Panc1 (cell line): ENCODE measurements at regions not wholly inside any gene's neighbourhood (a gene's known extent, or its start where the extent isn't known, plus 50 kb on each side); places are given as distances from the start of the nearest gene placed in this dataset.

Source experiments
- ATAC-seq: fragments of 200-7000 bp; cut with Tn5 transposase; 2 replicates; pipeline ENCODE4 v1.9.1; 2020; ENCODE audit warnings: mild to moderate bottlenecking, moderate library complexity
- BruUV-seq: library from RNA; stranded (reverse); fragments of 400-500 nt; replicated peaks from 2 replicates; lab custom pipeline; 2021; lab: Mats Ljungman, UMichigan
- CTCF ChIA-PET: fragments of 300-600 bp; sonication (Branson Sonifier 250); formaldehyde crosslinking; loops from one replicate; lab custom pipeline; 2022; ENCODE audit warnings: antibody characterized with exemption; lab: Charles Lee
- POLR2A ChIA-PET: fragments of 300-600 bp; sonication (Branson Sonifier 250); formaldehyde crosslinking; loops from one replicate; lab custom pipeline; 2022; ENCODE audit warnings: antibody characterized with exemption; lab: Charles Lee
- DNase-seq: peaks from one replicate; pipeline ENCODE4 v3.0.0-alpha.2; 2010; ENCODE audit warnings: low read depth, low spot score
- H3K27ac ChIP-seq: 2 replicates; pipeline ENCODE4 v1.5.1; 2011; ENCODE audit warnings: mild to moderate bottlenecking, low read length, inconsistent platforms
- H3K27me3 ChIP-seq: fragments of 200-500 bp; sonication (Bioruptor generic); 2 replicates; pipeline ENCODE4 v1.6.0; 2014; ENCODE audit warnings: low read length, inconsistent platforms; ENCODE audit not compliant: control insufficient read depth, insufficient read depth
- H3K36me3 ChIP-seq: fragments of 200-500 bp; sonication (Bioruptor generic); 2 replicates; pipeline ENCODE4 v1.5.1; 2014; ENCODE audit warnings: inconsistent platforms, mild to moderate bottlenecking, low read length, moderate library complexity; ENCODE audit not compliant: control insufficient read depth, insufficient read depth
- H3K4me1 ChIP-seq: 2 replicates; pipeline ENCODE4 v1.5.1; 2011; ENCODE audit warnings: inconsistent platforms, mild to moderate bottlenecking, low read length, moderate library complexity; ENCODE audit not compliant: control insufficient read depth, insufficient read depth
- H3K4me3 ChIP-seq, 2 experiments: 2 replicates each; pipeline ENCODE4 v1.5.1; 2011 to 2012; ENCODE audit warnings: low read depth in 2 of 2, low read length in 2 of 2, mild to moderate bottlenecking in 2 of 2, inconsistent platforms in 1 of 2, moderate library complexity in 1 of 2
- H3K9me3 ChIP-seq: fragments of 200-500 bp; sonication (Bioruptor generic); 2 replicates; pipeline ENCODE4 v1.5.1; 2014; ENCODE audit warnings: low read depth, mild to moderate bottlenecking, inconsistent platforms, low read length, moderate library complexity; ENCODE audit not compliant: control insufficient read depth, insufficient read depth
- CTCF ChIP-seq: fragments of 450-650 bp; IDR thresholded peaks from 2 replicates; pipeline ENCODE4 v1.5.1; 2017; ENCODE audit warnings: mild to moderate bottlenecking
- POLR2AphosphoS5 ChIP-seq: IDR thresholded peaks from 2 replicates; pipeline ENCODE4 v1.6.1; 2012; ENCODE audit warnings: mild to moderate bottlenecking, low read depth, low read length, moderate library complexity
- REST ChIP-seq, 2 experiments: IDR thresholded peaks; 2 replicates each; pipeline ENCODE4 v1.6.1; 2011 to 2012; ENCODE audit warnings: low read depth in 2 of 2, control low read depth in 1 of 2, low read length in 1 of 2, mild to moderate bottlenecking in 1 of 2, moderate library complexity in 1 of 2; ENCODE audit not compliant: insufficient read depth in 1 of 2
- SIN3A ChIP-seq: IDR thresholded peaks from 2 replicates; pipeline ENCODE4 v1.6.1; 2012; ENCODE audit warnings: low read depth, mild to moderate bottlenecking, low read length, moderate library complexity, borderline replicate concordance; ENCODE audit not compliant: insufficient read depth
- TCF7L2 ChIP-seq: IDR thresholded peaks from 2 replicates; pipeline ENCODE4 v1.6.1; 2011; ENCODE audit warnings: mild to moderate bottlenecking, low read depth, low read length, inconsistent platforms
- in situ Hi-C: cut with HindIII; loops from 2 replicates; pipeline ENCODE4 v1.10.0; 2016; ENCODE audit warnings: low sequenced_read_pairs, low pct_unique_long_range_greater_than_20kb
- intact Hi-C: fragments of 100-400 bp; cut with micrococcal nuclease; formaldehyde crosslinking; loops from one replicate; pipeline ENCODE4 v1.10.0; 2022; ENCODE audit not compliant: unreplicated experiment

GRCh38 chr1:60826320-60827094 is 255.9 kb upstream of the NFIA start:
- TF ChIP-seq POLR2AphosphoS5 = no peak
- TF ChIP-seq CTCF = no peak
- TF ChIP-seq SIN3A = no peak
- no peak for TF ChIP-seq TCF7L2
- TF ChIP-seq REST (IDR thresholded peaks at IDR 0.05; ENCODE audit: insufficient read depth in 1 of 2, low read depth in 2 of 2, low read length in 1 of 2) = no peak
- DNase-seq (no peak), ATAC-seq (no peak)
- Histone ChIP-seq H3K36me3 (no peaks in the 10 kb centered on the region), H3K4me1 (no peaks in the 10 kb centered on the region), H3K27me3 (peaks cover 4% of the 10 kb centered on the region; the same call in 1 of the 2 replicates), H3K27ac (no peak overlapping the region), H3K4me3 (no peak overlapping the region), H3K9me3 (no peaks in the 10 kb centered on the region)
- intact Hi-C loops = no loop called here
- CTCF ChIA-PET = no interaction called here
- in situ Hi-C loops = no loop called here
- BruUV-seq = no TSS peak
- POLR2A ChIA-PET = no interaction called here

- no peak for TF ChIP-seq SIN3A
- TF ChIP-seq POLR2AphosphoS5 = no peak
- TF ChIP-seq TCF7L2 = no peak
- TF ChIP-seq CTCF = no peak
- no peak for TF ChIP-seq REST (IDR thresholded peaks at IDR 0.05; ENCODE audit: insufficient read depth in 1 of 2, low read depth in 2 of 2, low read length in 1 of 2)
- no peaks in the 10 kb centered on the region for H3K4me1 ChIP-seq
- in situ Hi-C loops = no loop called here
- CTCF ChIA-PET = no interaction called here
- H3K9me3 ChIP-seq = no peaks in the 10 kb centered on the region
- peaks cover 4% of the 10 kb centered on the region; the same call in 1 of the 2 replicates for H3K27me3 ChIP-seq
- no peak overlapping the region for H3K4me3 ChIP-seq
- no peak for DNase-seq
- H3K36me3 ChIP-seq = no peaks in the 10 kb centered on the region
- intact Hi-C loops = no loop called here
- POLR2A ChIA-PET = no interaction called here
- BruUV-seq = no TSS peak
- no peak overlapping the region for H3K27ac ChIP-seq
- no peak for ATAC-seq
Observed at GRCh38 chr1:60825593-60825992, 256.8 kb upstream of the NFIA start.
